H1 (cell line): ENCODE measurements at regions not wholly inside any gene's neighbourhood (a gene's known extent, or its start where the extent isn't known, plus 50 kb on each side); places are given as distances from the start of the nearest gene placed in this dataset.

ENCODE experiments used
- CTCF ChIA-PET: fragments of 300-600 bp; sonication (Branson Sonifier 250); formaldehyde crosslinking; loops from one replicate; lab custom pipeline; 2021; ENCODE audit not compliant: partially characterized antibody; lab: Charles Lee
- POLR2A ChIA-PET: fragments of 300-600 bp; sonication (Branson Sonifier 250); formaldehyde crosslinking; loops from one replicate; lab custom pipeline; 2021; ENCODE audit warnings: inconsistent platforms; ENCODE audit not compliant: partially characterized antibody; lab: Charles Lee
- DNase-seq, 2 experiments: peaks; one replicate each; pipeline versions ENCODE4 v3.0.0 to v3.0.0-alpha.2; 2010 to 2022; ENCODE audit warnings: low spot score in 2 of 2, low read depth in 1 of 2, mixed read lengths in 1 of 2
- FAIRE-seq: peaks from 2 replicates; lab custom pipeline; 2011; peaks lifted over from hg19 to GRCh38; lab: Jason Lieb, UNC
- H2AFZ ChIP-seq: 2 replicates; pipeline ENCODE4 v1.8.1; 2012; ENCODE audit warnings: low read length, inconsistent platforms
- H2AK5ac ChIP-seq: 2 replicates; pipeline ENCODE4 v1.6.1; 2013; ENCODE audit warnings: low read depth, low read length
- H2BK120ac ChIP-seq: replicated peaks from 2 replicates; pipeline ENCODE3; 2013; ENCODE audit warnings: low read depth, low read length, inconsistent platforms
- H2BK12ac ChIP-seq: 2 replicates; pipeline ENCODE4 v1.6.1; 2013; ENCODE audit warnings: low read depth, low read length
- H2BK15ac ChIP-seq: 2 replicates; pipeline ENCODE4 v1.6.1; 2013; ENCODE audit warnings: low read length
- H2BK20ac ChIP-seq: 2 replicates; pipeline ENCODE4 v1.6.1; 2013; ENCODE audit warnings: low read length
- H2BK5ac ChIP-seq: 2 replicates; pipeline ENCODE4 v1.6.1; 2013; ENCODE audit warnings: low read depth, low read length
- H3K14ac ChIP-seq: 2 replicates; pipeline ENCODE4 v1.6.1; 2013; ENCODE audit warnings: inconsistent platforms; ENCODE audit not compliant: insufficient read length
- H3K18ac ChIP-seq: 2 replicates; pipeline ENCODE4 v1.6.1; 2013; ENCODE audit warnings: low read length; ENCODE audit errors: extremely low read depth
- H3K23ac ChIP-seq: 2 replicates; pipeline ENCODE4 v1.6.1; 2013; ENCODE audit warnings: inconsistent platforms; ENCODE audit not compliant: insufficient read length
- H3K23me2 ChIP-seq: 2 replicates; pipeline ENCODE4 v1.6.1; 2013; ENCODE audit warnings: low read depth, low read length
- H3K27ac ChIP-seq: 2 replicates; pipeline ENCODE4 v1.6.1; 2011; ENCODE audit warnings: low read depth, low read length, inconsistent platforms
- H3K27me3 ChIP-seq, 4 experiments: replicated peaks in 1 of 4; 1 replicate in 1 of 4; 2 replicates in 3 of 4; pipeline versions ENCODE4 v1.6.1 to v1.8.1; 2011 to 2013; ENCODE audit warnings: low read length in 3 of 4, mild to moderate bottlenecking in 3 of 4, inconsistent platforms in 2 of 4, mixed read lengths in 2 of 4, moderate library complexity in 1 of 4; ENCODE audit not compliant: control insufficient read depth in 3 of 4, insufficient read depth in 3 of 4; ENCODE audit errors: extremely low read depth in 1 of 4
- H3K36me3 ChIP-seq, 4 experiments: 2 replicates each; pipeline versions ENCODE4 v1.6.1 to v1.8.1; 2011 to 2013; ENCODE audit warnings: mild to moderate bottlenecking in 4 of 4, low read length in 3 of 4, moderate library complexity in 2 of 4, control low read depth in 1 of 4, inconsistent platforms in 1 of 4; ENCODE audit not compliant: insufficient read depth in 4 of 4, control insufficient read depth in 2 of 4
- H3K4ac ChIP-seq: replicated peaks from 2 replicates; pipeline ENCODE3; 2013; ENCODE audit warnings: low read length, low read depth, mixed read lengths, inconsistent platforms; ENCODE audit not compliant: insufficient read length
- H3K4me1 ChIP-seq, 4 experiments: replicated peaks in 1 of 4; 1 replicate in 1 of 4; 2 replicates in 3 of 4; pipeline versions ENCODE4 v1.6.1 to v1.8.1; 2011 to 2013; ENCODE audit warnings: low read length in 3 of 4, inconsistent platforms in 2 of 4, mixed read lengths in 1 of 4; ENCODE audit not compliant: insufficient read depth in 4 of 4, control insufficient read depth in 3 of 4
- H3K4me2 ChIP-seq, 2 experiments: 2 replicates each; pipeline versions ENCODE4 v1.6.1 to v1.8.1; 2011 to 2013; ENCODE audit warnings: low read depth in 2 of 2, low read length in 2 of 2, control low read depth in 1 of 2, inconsistent platforms in 1 of 2, mild to moderate bottlenecking in 1 of 2; ENCODE audit not compliant: insufficient read depth in 1 of 2
- H3K4me3 ChIP-seq, 4 experiments: fragments of 200-600, 300-600 bp in 1 of 4; sonication (generic), shearing (Covaris generic), sonication (Bioruptor Twin) in 1 of 4; 2 replicates each; pipeline versions ENCODE4 v1.5.1 to v1.8.1; 2011 to 2016; ENCODE audit warnings: low read length in 4 of 4, low read depth in 3 of 4, control low read depth in 2 of 4, inconsistent platforms in 2 of 4, mild to moderate bottlenecking in 2 of 4, mixed read lengths in 1 of 4, moderate library complexity in 1 of 4; ENCODE audit not compliant: insufficient read depth in 2 of 4; ENCODE audit errors: extremely low read depth in 1 of 4
- H3K56ac ChIP-seq: replicated peaks from 2 replicates; pipeline ENCODE3; 2013; ENCODE audit warnings: low read depth, mild to moderate bottlenecking, mixed read lengths, low read length, inconsistent platforms; ENCODE audit not compliant: insufficient read length
- H3K79me1 ChIP-seq: 2 replicates; pipeline ENCODE4 v1.6.1; 2013; ENCODE audit warnings: low read depth, low read length, control low read depth
- H3K79me2 ChIP-seq, 2 experiments: 2 replicates each; pipeline versions ENCODE4 v1.6.1 to v1.8.1; 2012 to 2013; ENCODE audit warnings: low read length in 2 of 2, mild to moderate bottlenecking in 2 of 2, inconsistent platforms in 1 of 2; ENCODE audit not compliant: insufficient read depth in 2 of 2, control insufficient read depth in 1 of 2
- H3K9ac ChIP-seq, 4 experiments: replicated peaks in 1 of 4; 1 replicate in 1 of 4; 2 replicates in 3 of 4; pipeline versions ENCODE4 v1.6.1 to v1.8.1; 2011 to 2013; ENCODE audit warnings: low read depth in 3 of 4, low read length in 3 of 4, control low read depth in 2 of 4, mild to moderate bottlenecking in 2 of 4, moderate library complexity in 2 of 4, inconsistent platforms in 1 of 4; ENCODE audit errors: extremely low read depth in 1 of 4
- H3K9me3 ChIP-seq, 2 experiments: 2 replicates each; pipeline versions ENCODE4 v1.6.1 to v1.8.1; 2012 to 2013; ENCODE audit warnings: mild to moderate bottlenecking in 2 of 2, moderate library complexity in 2 of 2, control low read depth in 1 of 2, inconsistent platforms in 1 of 2, low read depth in 1 of 2, low read length in 1 of 2, mixed read lengths in 1 of 2; ENCODE audit not compliant: insufficient read depth in 2 of 2
- H4K20me1 ChIP-seq, 2 experiments: replicated peaks in 1 of 2; 2 replicates each; pipeline versions ENCODE3 to v1.8.1; 2011 to 2013; ENCODE audit warnings: inconsistent platforms in 2 of 2, low read length in 2 of 2, mild to moderate bottlenecking in 1 of 2; ENCODE audit not compliant: insufficient read depth in 2 of 2, control insufficient read depth in 1 of 2
- H4K5ac ChIP-seq: 2 replicates; pipeline ENCODE4 v1.6.1; 2013; ENCODE audit warnings: low read length, low read depth, mixed read lengths, inconsistent platforms; ENCODE audit not compliant: insufficient read length
- H4K8ac ChIP-seq: 2 replicates; pipeline ENCODE4 v1.8.0; 2013; ENCODE audit warnings: mild to moderate bottlenecking, moderate library complexity, low read length, inconsistent platforms; ENCODE audit not compliant: insufficient read depth; ENCODE audit errors: extremely low read depth
- H4K91ac ChIP-seq: replicated peaks from 2 replicates; pipeline ENCODE3; 2013; ENCODE audit warnings: low read length, mixed read lengths, inconsistent platforms; ENCODE audit not compliant: insufficient read length
- ASH2L ChIP-seq: fragments of 200-600, 300-600 bp; sonication (generic); IDR thresholded peaks from one replicate; pipeline ENCODE4 v1.7.1; 2017; ENCODE audit warnings: low read length
- ATF2 ChIP-seq: IDR thresholded peaks from 2 replicates; pipeline ENCODE4 v1.6.1; 2012; ENCODE audit warnings: low read length, inconsistent platforms
- BRCA1 ChIP-seq: IDR thresholded peaks from 2 replicates; pipeline ENCODE4 v1.6.1; 2012; ENCODE audit warnings: low read depth, low read length, improper control_type of control experiment
- CBX5 ChIP-seq: fragments of 300-800, 300-1000 bp; sonication (generic); IDR thresholded peaks from 2 replicates; pipeline ENCODE4 v1.7.1; 2016; ENCODE audit warnings: antibody characterized with exemption, low read length, low read depth
- EZH2 ChIP-seq: fragments of 200-600 bp; sonication (generic); IDR thresholded peaks from 2 replicates; pipeline ENCODE4 v1.7.1; 2012; ENCODE audit warnings: low read depth, mild to moderate bottlenecking, moderate library complexity, low read length, inconsistent platforms; ENCODE audit not compliant: severe bottlenecking
- FOSL1 ChIP-seq: IDR thresholded peaks from 2 replicates; pipeline ENCODE4 v1.6.1; 2011; ENCODE audit warnings: mild to moderate bottlenecking, low read depth, low read length, moderate library complexity; ENCODE audit not compliant: insufficient read depth
- MAFK ChIP-seq: IDR thresholded peaks from 2 replicates; pipeline ENCODE4 v1.6.1; 2012; ENCODE audit warnings: low read depth, mild to moderate bottlenecking, improper control_type of control experiment, low read length
- NRF1 ChIP-seq: IDR thresholded peaks from 2 replicates; pipeline ENCODE4 v1.6.1; 2011; ENCODE audit warnings: mild to moderate bottlenecking, low read depth, low read length, improper control_type of control experiment
- SAP30 ChIP-seq: fragments of 300-600 bp; sonication (generic); IDR thresholded peaks from 2 replicates; pipeline ENCODE4 v1.7.1; 2012; ENCODE audit warnings: low read length, moderate library complexity, mild to moderate bottlenecking, inconsistent platforms; ENCODE audit not compliant: insufficient read depth, insufficient replicate concordance
- SUZ12 ChIP-seq: fragments of 200-600 bp; sonication (generic); IDR thresholded peaks from 2 replicates; pipeline ENCODE4 v1.6.1; 2012; ENCODE audit warnings: mild to moderate bottlenecking, inconsistent platforms, low read length, moderate library complexity, mixed read lengths
- TAF1 ChIP-seq: IDR thresholded peaks from 2 replicates; pipeline ENCODE4 v1.6.1; 2011; ENCODE audit warnings: mild to moderate bottlenecking, low read depth, low read length
- WGBS, 2 experiments: shearing (Covaris generic) in 1 of 2; methylation state at CpG; one replicate each; pipeline versions ENCODE4 v1.1.6 to v1.1.7; 2013 to 2015; ENCODE audit warnings: low lambda C conversion rate in 2 of 2, mixed read lengths in 2 of 2, inconsistent platforms in 1 of 2, low coverage in 1 of 2, missing lambda C conversion rate in 1 of 2; ENCODE audit not compliant: insufficient replicate concordance in 2 of 2, insufficient coverage in 1 of 2, insufficient read length in 1 of 2; ENCODE audit errors: extremely low coverage in 1 of 2, missing lambda C conversion rate in 1 of 2; 5-methylcytosine and 5-hydroxymethylcytosine counted together
- TF ChIP-seq, protein P1 (sequence below): IDR thresholded peaks from 2 replicates; pipeline ENCODE4 v1.6.1; 2011; ENCODE audit warnings: low read depth, mild to moderate bottlenecking, low read length; ENCODE audit not compliant: insufficient read depth

GRCh38 chr2:118632921-118633320 is 214.5 kb downstream of the EN1 start:
- no peak for FAIRE-seq
- no peak for DNase-seq
- CTCF ChIA-PET = interaction anchor here (0.7 kb wide), 1 partner anchor 386 kb away, joined by 4 read pairs; no protein-coding TSS in a partner anchor
- H4K91ac ChIP-seq = no peak overlapping the region
- H3K4me2 ChIP-seq = no peak overlapping the region
- 100% methylated on average over 3 of the region's 11 CpGs; no CpG with 5 or more reads in 1 of the 2 experiments for WGBS, 2 experiments
- H4K8ac ChIP-seq = no peak overlapping the region
- H4K5ac ChIP-seq = no peak overlapping the region
- no peak overlapping the region for H2BK120ac ChIP-seq
- H3K4me1 ChIP-seq = peaks cover 0 to 9% (median 3%) of the 10 kb centered on the region in 4 experiments; a peak in 2 of 7 replicates
- no peaks in the 10 kb centered on the region; a peak in 1 of 4 replicates for H3K9me3 ChIP-seq
- H2AFZ ChIP-seq = no peak overlapping the region
- no peak overlapping the region for H3K18ac ChIP-seq
- H3K4me3 ChIP-seq = no peak overlapping the region
- H4K20me1 ChIP-seq = no peaks in the 10 kb centered on the region
- H3K14ac ChIP-seq = no peak overlapping the region
- POLR2A ChIA-PET = no interaction called here
- H3K36me3 ChIP-seq = no peaks in the 10 kb centered on the region
- H3K27me3 ChIP-seq = no peaks in the 10 kb centered on the region
- H3K79me2 ChIP-seq = no peaks in the 10 kb centered on the region
- H2AK5ac ChIP-seq = no peak overlapping the region
- H2BK5ac ChIP-seq = no peak overlapping the region
- H3K27ac ChIP-seq = no peak overlapping the region
- H3K23ac ChIP-seq = no peak overlapping the region
- H3K9ac ChIP-seq = no peak overlapping the region
- H3K56ac ChIP-seq = no peak overlapping the region
- no peaks in the 10 kb centered on the region; the same call in 1 of the 2 replicates for H3K23me2 ChIP-seq
- H3K4ac ChIP-seq = no peak overlapping the region
- H3K79me1 ChIP-seq = no peaks in the 10 kb centered on the region
- H2BK20ac ChIP-seq = no peak overlapping the region
- H2BK15ac ChIP-seq = no peak overlapping the region
- peak overlapping the region; percentile 46; the same call in 1 of the 2 replicates for H2BK12ac ChIP-seq
- TF ChIP-seq SAP30 (no peak), EZH2 (no peak), ATF2 (no peak), ASH2L (no peak), FOSL1 (no peak), TAF1 (no peak), NRF1 (no peak), BRCA1 (no peak), SUZ12 (no peak), MAFK (no peak), CBX5 (no peak)
- TF ChIP-seq, protein P1, sequence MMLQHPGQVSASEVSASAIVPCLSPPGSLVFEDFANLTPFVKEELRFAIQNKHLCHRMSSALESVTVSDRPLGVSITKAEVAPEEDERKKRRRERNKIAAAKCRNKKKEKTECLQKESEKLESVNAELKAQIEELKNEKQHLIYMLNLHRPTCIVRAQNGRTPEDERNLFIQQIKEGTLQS = no peak
